ENCODE measurements at regions not wholly inside any gene's neighbourhood (a gene's known extent, or its start where the extent isn't known, plus 50 kb on each side); places are given as distances from the start of the nearest gene placed in this dataset.

DNA sequence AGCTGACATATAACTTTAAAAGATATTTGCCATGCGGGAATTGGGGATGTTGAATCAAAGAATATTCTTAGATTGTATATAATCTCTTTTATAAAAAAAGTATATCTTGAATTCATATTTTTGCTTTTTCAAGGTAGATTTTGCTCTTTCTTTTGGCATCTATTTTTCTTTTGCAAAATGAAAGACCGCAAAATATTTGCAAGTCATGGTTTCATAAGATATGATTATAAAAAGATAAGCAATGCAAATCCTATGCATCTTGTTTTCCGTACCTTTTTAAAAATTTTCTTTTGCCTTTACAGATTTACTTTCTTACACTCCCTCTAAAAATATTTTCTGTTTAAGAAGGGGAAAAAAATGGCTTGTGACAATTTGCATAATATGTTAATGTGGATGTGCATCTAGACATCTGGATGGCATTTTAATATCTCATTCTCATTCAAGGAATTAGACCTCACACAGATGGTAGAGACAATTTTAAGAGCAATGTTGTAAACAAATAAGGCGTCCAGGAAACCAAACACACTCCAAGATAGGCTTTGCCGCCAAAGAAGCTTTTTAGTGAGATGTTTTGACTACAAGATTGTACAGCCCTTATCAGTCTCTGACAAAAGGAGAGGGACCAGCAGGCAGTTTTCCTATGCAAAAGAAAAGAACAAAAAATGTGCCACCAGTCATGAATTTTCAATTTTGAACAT is 371.1 kb downstream of the CHL1 start:
- TF ChIP-seq, protein P1, sequence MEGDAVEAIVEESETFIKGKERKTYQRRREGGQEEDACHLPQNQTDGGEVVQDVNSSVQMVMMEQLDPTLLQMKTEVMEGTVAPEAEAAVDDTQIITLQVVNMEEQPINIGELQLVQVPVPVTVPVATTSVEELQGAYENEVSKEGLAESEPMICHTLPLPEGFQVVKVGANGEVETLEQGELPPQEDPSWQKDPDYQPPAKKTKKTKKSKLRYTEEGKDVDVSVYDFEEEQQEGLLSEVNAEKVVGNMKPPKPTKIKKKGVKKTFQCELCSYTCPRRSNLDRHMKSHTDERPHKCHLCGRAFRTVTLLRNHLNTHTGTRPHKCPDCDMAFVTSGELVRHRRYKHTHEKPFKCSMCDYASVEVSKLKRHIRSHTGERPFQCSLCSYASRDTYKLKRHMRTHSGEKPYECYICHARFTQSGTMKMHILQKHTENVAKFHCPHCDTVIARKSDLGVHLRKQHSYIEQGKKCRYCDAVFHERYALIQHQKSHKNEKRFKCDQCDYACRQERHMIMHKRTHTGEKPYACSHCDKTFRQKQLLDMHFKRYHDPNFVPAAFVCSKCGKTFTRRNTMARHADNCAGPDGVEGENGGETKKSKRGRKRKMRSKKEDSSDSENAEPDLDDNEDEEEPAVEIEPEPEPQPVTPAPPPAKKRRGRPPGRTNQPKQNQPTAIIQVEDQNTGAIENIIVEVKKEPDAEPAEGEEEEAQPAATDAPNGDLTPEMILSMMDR (IDR thresholded peaks at IDR 0.05) = no peak
- TF ChIP-seq POLR2A (IDR thresholded peaks at IDR 0.05) = no peak
